HEK293 (cell line): ENCODE measurements at regions not wholly inside any gene's neighbourhood (a gene's known extent, or its start where the extent isn't known, plus 50 kb on each side); places are given as distances from the start of the nearest gene placed in this dataset.

Experiments used
- CTCF ChIP-seq: fragments of 450-650 bp; formaldehyde crosslinking; IDR thresholded peaks from 2 replicates; pipeline ENCODE4 v1.5.1; 2016; ENCODE audit warnings: missing biosample characterization, missing genetic modification characterization
- RBAK ChIP-seq: fragments of 450-650 bp; formaldehyde crosslinking; IDR thresholded peaks from 2 replicates; pipeline ENCODE4 v1.5.1; 2016; ENCODE audit warnings: missing biosample characterization, missing genetic modification characterization
- TCF7L2 ChIP-seq: IDR thresholded peaks from 2 replicates; pipeline ENCODE4 v1.6.1; 2011; ENCODE audit warnings: low read depth, mild to moderate bottlenecking, inconsistent platforms, low read length, moderate library complexity, borderline replicate concordance
- ZFHX2 ChIP-seq: fragments of 450-650 bp; formaldehyde crosslinking; conservative IDR thresholded peaks from 2 replicates; pipeline ENCODE4 v1.5.1; 2016; ENCODE audit warnings: missing biosample characterization, missing genetic modification characterization
- ZNF23 ChIP-seq: fragments of 450-650 bp; formaldehyde crosslinking; IDR thresholded peaks from 2 replicates; pipeline ENCODE4 v1.5.1; 2016; ENCODE audit warnings: missing biosample characterization, missing genetic modification characterization, borderline replicate concordance
- ZNF707 ChIP-seq: fragments of 450-650 bp; formaldehyde crosslinking; IDR thresholded peaks from 2 replicates; pipeline ENCODE4 v1.5.1; 2016; ENCODE audit warnings: missing biosample characterization, missing genetic modification characterization
- ZNF768 ChIP-seq: fragments of 450-650 bp; formaldehyde crosslinking; IDR thresholded peaks from 2 replicates; pipeline ENCODE4 v1.5.1; 2018; ENCODE audit warnings: missing biosample characterization, mild to moderate bottlenecking, missing genetic modification characterization
- ZSCAN18 ChIP-seq: fragments of 450-650 bp; formaldehyde crosslinking; IDR thresholded peaks from 2 replicates; pipeline ENCODE4 v1.5.1; 2016; ENCODE audit warnings: missing biosample characterization, missing genetic modification characterization

- TF ChIP-seq CTCF (no peak), ZNF768 (tag by site-specific recombination) (no peak), RBAK (tag by site-specific recombination) (no peak), TCF7L2 (no peak), ZNF23 (tag by site-specific recombination) (no peak), ZSCAN18 (tag by site-specific recombination) (no peak), ZFHX2 (tag by site-specific recombination) (no peak), ZNF707 (no peak)
Observed at GRCh38 chr13:85737952-85738351, 61.3 kb downstream of the SLITRK6 start.
